Glutamatergic neuron (in vitro differentiated cells): ENCODE measurements at regions not wholly inside any gene's neighbourhood (a gene's known extent, or its start where the extent isn't known, plus 50 kb on each side); places are given as distances from the start of the nearest gene placed in this dataset.

Source experiments
- DNase-seq: peaks from one replicate; pipeline ENCODE4 v3.0.0; 2022
- H3K27ac Mint-ChIP-seq: one replicate; pipeline ENCODE4 v1.8.0; 2020; ENCODE audit warnings: mild to moderate bottlenecking, mixed read lengths, inconsistent platforms; ENCODE audit not compliant: unreplicated experiment
- H3K27me3 Mint-ChIP-seq: one replicate; pipeline ENCODE4 v1.8.0; 2020; ENCODE audit warnings: mild to moderate bottlenecking, moderate library complexity, mixed read lengths, inconsistent platforms; ENCODE audit not compliant: unreplicated experiment
- H3K36me3 Mint-ChIP-seq: one replicate; pipeline ENCODE4 v1.8.0; 2020; ENCODE audit warnings: mild to moderate bottlenecking, mixed read lengths, inconsistent platforms; ENCODE audit not compliant: unreplicated experiment
- H3K4me1 Mint-ChIP-seq: one replicate; pipeline ENCODE4 v1.8.0; 2020; ENCODE audit warnings: mild to moderate bottlenecking, low read depth, mixed read lengths, inconsistent platforms; ENCODE audit not compliant: unreplicated experiment
- H3K4me3 Mint-ChIP-seq: one replicate; pipeline ENCODE4 v1.8.0; 2020; ENCODE audit warnings: mild to moderate bottlenecking, mixed read lengths, inconsistent platforms; ENCODE audit not compliant: unreplicated experiment
- H3K9me3 Mint-ChIP-seq: one replicate; pipeline ENCODE4 v1.8.0; 2020; ENCODE audit warnings: mild to moderate bottlenecking, moderate library complexity, mixed read lengths, inconsistent platforms; ENCODE audit not compliant: unreplicated experiment
- CTCF ChIP-seq: fragments of 200-600 bp; sonication (generic); IDR thresholded peaks from one replicate; pipeline ENCODE4 v1.5.0; 2021; ENCODE audit not compliant: partially characterized antibody, unreplicated experiment

- no peaks in the 10 kb centered on the region for H3K9me3 Mint-ChIP-seq
- no peak for DNase-seq
- no peak overlapping the region for H3K27ac Mint-ChIP-seq
- H3K36me3 Mint-ChIP-seq: no peaks in the 10 kb centered on the region
- peaks cover 2% of the 10 kb centered on the region for H3K27me3 Mint-ChIP-seq
- TF ChIP-seq CTCF: no peak
- no peaks in the 10 kb centered on the region for H3K4me1 Mint-ChIP-seq
- H3K4me3 Mint-ChIP-seq: no peak overlapping the region
Measured at GRCh38 chr18:56545464-56545863, 92.9 kb downstream of the TXNL1 start.

DNA sequence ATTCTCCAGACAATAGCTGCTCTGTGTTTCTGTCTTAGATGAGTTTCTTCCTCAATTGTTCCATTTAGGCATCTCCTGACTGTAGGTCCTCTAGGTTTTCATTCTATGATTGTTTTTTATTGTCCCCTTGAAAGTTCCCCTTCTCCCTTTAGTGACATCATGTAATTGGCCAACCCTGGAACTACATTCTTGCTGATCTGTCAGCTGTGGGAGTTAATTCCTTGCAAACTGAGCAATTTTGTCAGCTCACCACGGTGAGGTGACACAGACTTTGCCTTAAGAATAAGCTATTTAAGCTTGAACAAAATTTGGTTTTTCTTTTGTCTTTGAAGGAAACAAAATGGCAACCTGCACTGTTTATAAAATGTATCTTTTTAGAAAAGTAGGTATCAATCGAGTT lies 95.9 kb downstream of the TXNL1 start:
- no peaks in the 10 kb centered on the region for H3K9me3 Mint-ChIP-seq
- no peak overlapping the region for H3K27ac Mint-ChIP-seq
- H3K4me3 Mint-ChIP-seq: no peak overlapping the region
- no peaks in the 10 kb centered on the region for H3K36me3 Mint-ChIP-seq
- DNase-seq: no peak
- no peaks in the 10 kb centered on the region for H3K4me1 Mint-ChIP-seq
- H3K27me3 Mint-ChIP-seq: no peaks in the 10 kb centered on the region
- TF ChIP-seq CTCF: no peak

DNA sequence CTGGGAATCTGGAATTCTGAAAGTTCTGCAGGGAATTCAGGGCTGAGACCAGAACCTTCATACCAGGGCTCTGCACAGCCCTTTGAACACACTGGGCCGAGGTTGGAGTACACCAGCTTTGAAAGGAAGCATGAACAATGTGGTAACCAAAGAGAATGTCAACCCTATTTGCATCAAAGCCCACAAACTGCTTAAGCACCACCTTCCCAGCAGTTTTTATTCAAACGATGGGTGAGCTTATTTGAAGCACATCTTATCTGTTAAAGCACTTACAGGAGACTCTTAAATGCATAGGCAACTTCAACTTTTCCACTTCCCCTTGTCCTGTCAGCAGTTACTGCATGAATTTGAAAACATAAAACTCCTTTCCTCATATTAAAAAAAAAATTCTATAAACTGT lies 96.6 kb downstream of the TXNL1 start:
- no peaks in the 10 kb centered on the region for H3K4me1 Mint-ChIP-seq
- TF ChIP-seq CTCF: no peak
- no peak overlapping the region for H3K27ac Mint-ChIP-seq
- no peaks in the 10 kb centered on the region for H3K9me3 Mint-ChIP-seq
- no peaks in the 10 kb centered on the region for H3K36me3 Mint-ChIP-seq
- no peak overlapping the region for H3K4me3 Mint-ChIP-seq
- DNase-seq: no peak
- H3K27me3 Mint-ChIP-seq: no peaks in the 10 kb centered on the region

- Mint-ChIP-seq H3K4me3 (no peak overlapping the region), H3K27me3 (no peaks in the 10 kb centered on the region), H3K36me3 (no peaks in the 10 kb centered on the region), H3K9me3 (no peaks in the 10 kb centered on the region), H3K27ac (no peak overlapping the region), H3K4me1 (no peaks in the 10 kb centered on the region)
- DNase-seq: no peak
- no peak for TF ChIP-seq CTCF
Measured at GRCh38 chr18:56541340-56541739, 97.1 kb downstream of the TXNL1 start.

- no peak for TF ChIP-seq CTCF
- no peaks in the 10 kb centered on the region for H3K36me3 Mint-ChIP-seq
- no peak overlapping the region for H3K27ac Mint-ChIP-seq
- no peaks in the 10 kb centered on the region for H3K27me3 Mint-ChIP-seq
- no peak for DNase-seq
- H3K4me1 Mint-ChIP-seq: no peaks in the 10 kb centered on the region
- H3K9me3 Mint-ChIP-seq: no peaks in the 10 kb centered on the region
- no peak overlapping the region for H3K4me3 Mint-ChIP-seq
Measured at GRCh38 chr18:56538746-56539145, 99.6 kb downstream of the TXNL1 start.
